Transverse colon (tissue), 4 donors: ENCODE measurements at regions not wholly inside any gene's neighbourhood (a gene's known extent, or its start where the extent isn't known, plus 50 kb on each side); places are given as distances from the start of the nearest gene placed in this dataset.

Experiments
- POLR2AphosphoS5 ChIP-seq, 3 donors: sonication (generic); formaldehyde crosslinking; IDR thresholded peaks; one replicate each; pipeline ENCODE4 v1.6.1; 2016; ENCODE audit warnings: antibody characterized with exemption in 3 of 3
- TF ChIP-seq, protein P1 (sequence below), 5 experiments: fragments of 200-600 bp in 3 of 5; fragments of 450-650 bp in 2 of 5; sonication (generic) in 3 of 5; IDR thresholded peaks; 1 replicate in 2 of 5; 2 replicates in 3 of 5; pipeline ENCODE4 v1.5.1; 2016 to 2017; ENCODE audit warnings: antibody characterized with exemption in 5 of 5, inconsistent platforms in 3 of 5, mild to moderate bottlenecking in 2 of 5, moderate library complexity in 1 of 5

DNA sequence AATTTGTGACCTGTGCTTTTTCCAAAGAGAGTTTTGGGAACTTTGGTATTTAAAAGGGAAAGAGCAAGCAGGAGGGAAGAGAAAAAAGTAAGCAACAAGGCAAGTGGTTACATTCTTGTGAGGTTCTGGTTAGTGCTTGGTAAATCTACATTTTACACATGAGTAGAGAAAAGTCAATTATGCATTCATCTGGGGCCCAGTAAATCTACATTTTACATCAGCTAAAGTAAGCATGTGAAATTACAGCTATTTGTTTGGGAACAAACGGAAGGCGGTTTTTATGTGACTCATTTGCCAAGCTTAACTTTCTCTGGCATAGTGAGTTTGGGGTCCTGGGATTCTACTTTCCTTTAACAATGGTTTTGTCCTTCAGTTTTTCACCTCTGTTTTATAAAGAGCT is 102.2 kb downstream of the SNX18 start:
- TF ChIP-seq, protein P1, sequence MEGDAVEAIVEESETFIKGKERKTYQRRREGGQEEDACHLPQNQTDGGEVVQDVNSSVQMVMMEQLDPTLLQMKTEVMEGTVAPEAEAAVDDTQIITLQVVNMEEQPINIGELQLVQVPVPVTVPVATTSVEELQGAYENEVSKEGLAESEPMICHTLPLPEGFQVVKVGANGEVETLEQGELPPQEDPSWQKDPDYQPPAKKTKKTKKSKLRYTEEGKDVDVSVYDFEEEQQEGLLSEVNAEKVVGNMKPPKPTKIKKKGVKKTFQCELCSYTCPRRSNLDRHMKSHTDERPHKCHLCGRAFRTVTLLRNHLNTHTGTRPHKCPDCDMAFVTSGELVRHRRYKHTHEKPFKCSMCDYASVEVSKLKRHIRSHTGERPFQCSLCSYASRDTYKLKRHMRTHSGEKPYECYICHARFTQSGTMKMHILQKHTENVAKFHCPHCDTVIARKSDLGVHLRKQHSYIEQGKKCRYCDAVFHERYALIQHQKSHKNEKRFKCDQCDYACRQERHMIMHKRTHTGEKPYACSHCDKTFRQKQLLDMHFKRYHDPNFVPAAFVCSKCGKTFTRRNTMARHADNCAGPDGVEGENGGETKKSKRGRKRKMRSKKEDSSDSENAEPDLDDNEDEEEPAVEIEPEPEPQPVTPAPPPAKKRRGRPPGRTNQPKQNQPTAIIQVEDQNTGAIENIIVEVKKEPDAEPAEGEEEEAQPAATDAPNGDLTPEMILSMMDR (IDR thresholded peaks at IDR 0.05): no peak
- TF ChIP-seq POLR2AphosphoS5 (IDR thresholded peaks at IDR 0.05): no peak
